Activated CD4-positive, alpha-beta memory T cell treated with anti-CD3 and anti-CD28 coated beads for 36 hours (primary cell): ENCODE measurements at regions not wholly inside any gene's neighbourhood (a gene's known extent, or its start where the extent isn't known, plus 50 kb on each side); places are given as distances from the start of the nearest gene placed in this dataset.

ENCODE experiments used
- CTCF ChIA-PET: fragments of 350-600 bp; sonication (Branson Sonifier 250); formaldehyde crosslinking; loops from one replicate; lab custom pipeline; 2021; ENCODE audit warnings: antibody characterized with exemption, inconsistent platforms; lab: Charles Lee
- POLR2A ChIA-PET: fragments of 350-600 bp; sonication (Branson Sonifier 250); formaldehyde crosslinking; loops from one replicate; lab custom pipeline; 2021; ENCODE audit warnings: antibody characterized with exemption; lab: Charles Lee
- DNase-seq: peaks from one replicate; pipeline ENCODE4 v3.0.0-alpha.2; 2020
- H3K27ac Mint-ChIP-seq: one replicate; pipeline ENCODE4 v1.8.0; 2021; ENCODE audit warnings: mixed read lengths
- H3K27me3 Mint-ChIP-seq: one replicate; pipeline ENCODE4 v1.8.0; 2021; ENCODE audit warnings: mixed read lengths
- H3K36me3 Mint-ChIP-seq: one replicate; pipeline ENCODE4 v1.8.0; 2021; ENCODE audit warnings: mixed read lengths
- H3K4me1 Mint-ChIP-seq: one replicate; pipeline ENCODE4 v1.8.0; 2021; ENCODE audit warnings: low read depth, mixed read lengths
- H3K4me3 Mint-ChIP-seq: one replicate; pipeline ENCODE4 v1.8.0; 2021; ENCODE audit warnings: mild to moderate bottlenecking, mixed read lengths
- H3K9me3 Mint-ChIP-seq: one replicate; pipeline ENCODE4 v1.8.0; 2021; ENCODE audit warnings: mixed read lengths
- intact Hi-C: fragments of 100-400 bp; cut with micrococcal nuclease; formaldehyde crosslinking; loops from one replicate; pipeline ENCODE4 v1.15.1; 2023

DNA sequence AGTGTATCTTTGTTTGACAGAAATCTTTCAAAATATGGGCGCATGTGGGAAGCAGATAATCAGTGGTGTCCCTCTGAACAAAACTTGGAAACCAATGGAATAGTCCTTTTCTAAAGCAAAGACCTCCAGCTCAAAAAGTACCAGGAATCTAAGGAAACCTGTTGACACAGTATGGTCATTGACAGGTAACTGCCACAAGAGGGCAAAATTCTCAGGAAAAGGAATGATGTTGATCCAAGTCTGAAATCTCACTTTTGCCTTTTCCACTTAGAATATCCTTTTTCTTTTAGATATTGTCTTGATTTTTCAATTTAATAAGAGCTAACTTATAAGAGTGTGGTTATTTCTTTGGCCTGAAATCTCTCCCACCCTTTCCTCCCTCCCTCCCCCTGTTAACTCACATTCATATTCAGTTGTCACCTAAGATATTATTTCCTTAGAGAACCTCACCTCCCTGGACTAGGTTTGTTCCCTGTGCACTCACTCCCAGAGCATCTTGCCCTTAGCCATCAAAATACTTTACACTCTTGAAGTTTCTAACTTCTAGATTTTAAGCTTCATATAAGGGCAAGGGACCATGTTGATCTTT is 59.0 kb upstream of the BARX1 start:
- peaks cover 5% of the 10 kb centered on the region for H3K4me1 Mint-ChIP-seq
- no peak overlapping the region for H3K4me3 Mint-ChIP-seq
- H3K27me3 Mint-ChIP-seq: no peaks in the 10 kb centered on the region
- H3K27ac Mint-ChIP-seq: no peak overlapping the region
- H3K36me3 Mint-ChIP-seq: no peaks in the 10 kb centered on the region
- CTCF ChIA-PET: interaction anchor here (0.6 to 5.7 kb wide), 15 partner anchors 8 to 332 kb away, joined by 3 to 87 read pairs (median 4); no protein-coding TSS in a partner anchor
- intact Hi-C loops: loop anchor here (1.0 kb wide), 1 partner anchor 199 kb away; no protein-coding TSS in a partner anchor
- POLR2A ChIA-PET: no interaction called here
- no peaks in the 10 kb centered on the region for H3K9me3 Mint-ChIP-seq
- DNase-seq: no peak

GRCh38 chr9:94010980-94011533 is 55.9 kb upstream of the BARX1 start:
- CTCF ChIA-PET: interaction anchor here (5.7 kb wide), 1 partner anchor 203 kb away, joined by 87 read pairs; no protein-coding TSS in a partner anchor
- Mint-ChIP-seq H3K4me1 (peaks cover 5% of the 10 kb centered on the region), H3K27me3 (no peaks in the 10 kb centered on the region), H3K27ac (no peak overlapping the region), H3K36me3 (no peaks in the 10 kb centered on the region), H3K4me3 (no peak overlapping the region), H3K9me3 (no peaks in the 10 kb centered on the region)
- intact Hi-C loops: no loop called here
- DNase-seq: no peak
- POLR2A ChIA-PET: no interaction called here

DNA sequence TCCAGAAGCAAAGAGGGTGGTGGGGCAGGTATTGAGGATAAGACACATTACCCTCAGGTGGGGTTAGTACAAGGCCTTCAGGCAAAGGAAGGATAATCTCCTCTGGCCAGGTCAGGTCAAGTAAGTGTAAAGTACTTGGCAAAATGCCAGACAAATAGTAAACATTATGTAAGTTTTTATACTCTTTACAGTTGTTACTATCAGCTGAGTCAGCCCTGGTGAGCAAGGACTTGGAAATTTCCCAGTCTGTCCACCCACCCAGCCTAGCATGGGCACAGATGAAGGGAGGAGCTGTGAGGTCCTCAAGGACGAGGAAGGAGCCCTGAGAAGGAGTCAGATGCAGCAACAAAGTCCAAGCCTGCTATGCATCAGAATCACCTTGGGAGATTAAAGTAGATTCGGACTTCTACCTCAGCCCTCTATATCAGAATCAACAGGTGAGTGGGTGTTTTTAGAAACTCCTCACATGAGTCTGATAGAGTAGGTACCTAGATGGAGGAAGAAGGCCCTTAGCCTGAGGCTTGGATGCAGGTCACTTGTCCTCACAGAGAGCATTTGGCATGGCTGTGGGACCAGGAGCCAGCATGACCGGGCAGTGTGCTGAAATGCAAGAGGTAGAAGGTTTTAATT is 50.2 kb upstream of the BARX1 start:
- DNase-seq: no peak
- Mint-ChIP-seq H3K9me3 (no peaks in the 10 kb centered on the region), H3K27me3 (peaks cover 5% of the 10 kb centered on the region), H3K36me3 (no peaks in the 10 kb centered on the region), H3K4me3 (no peak overlapping the region), H3K27ac (no peak overlapping the region), H3K4me1 (no peaks in the 10 kb centered on the region)
- ChIA-PET POLR2A (no interaction called here), CTCF (interaction anchor here (1.7 to 4.5 kb wide), 2 partner anchors 9 kb away, joined by 4 to 36 read pairs; no protein-coding TSS in a partner anchor)
- intact Hi-C loops: no loop called here
